Liver (tissue), 8 donors: ENCODE measurements at regions not wholly inside any gene's neighbourhood (a gene's known extent, or its start where the extent isn't known, plus 50 kb on each side); places are given as distances from the start of the nearest gene placed in this dataset.

ENCODE experiments used
- DNase-seq: peaks from one replicate; pipeline ENCODE4 v3.0.0-alpha.2; 2017; ENCODE audit warnings: low spot score
- H3K27ac ChIP-seq, 2 donors: one replicate each; pipeline ENCODE4 v1.7.0; 2013; ENCODE audit warnings: inconsistent platforms in 2 of 2, low read length in 2 of 2, control low read depth in 1 of 2, low read depth in 1 of 2, mild to moderate bottlenecking in 1 of 2
- H3K27me3 ChIP-seq, 4 donors: one replicate each; pipeline versions ENCODE4 v1.6.1 to v1.7.0; 2013; ENCODE audit warnings: low read length in 3 of 4, inconsistent platforms in 1 of 4, mild to moderate bottlenecking in 1 of 4, moderate library complexity in 1 of 4; ENCODE audit not compliant: control insufficient read depth in 4 of 4, insufficient read depth in 4 of 4
- H3K36me3 ChIP-seq, 4 donors: one replicate each; pipeline versions ENCODE4 v1.6.1 to v1.7.0; 2013; ENCODE audit warnings: low read length in 3 of 4, mild to moderate bottlenecking in 3 of 4, low read depth in 1 of 4, moderate library complexity in 1 of 4; ENCODE audit not compliant: control insufficient read depth in 4 of 4, insufficient read depth in 3 of 4
- H3K4me1 ChIP-seq, 4 donors: one replicate each; pipeline versions ENCODE4 v1.6.1 to v1.7.0; 2013; ENCODE audit warnings: low read length in 3 of 4, mild to moderate bottlenecking in 3 of 4, moderate library complexity in 1 of 4; ENCODE audit not compliant: control insufficient read depth in 4 of 4, insufficient read depth in 4 of 4
- H3K4me3 ChIP-seq, 3 donors: one replicate each; pipeline versions ENCODE4 v1.6.1 to v1.7.0; 2013; ENCODE audit warnings: low read length in 3 of 3, control low read depth in 1 of 3, low read depth in 1 of 3, mild to moderate bottlenecking in 1 of 3
- H3K9ac ChIP-seq, 2 donors: one replicate each; pipeline ENCODE4 v1.7.0; 2013; ENCODE audit warnings: low read length in 2 of 2, mild to moderate bottlenecking in 2 of 2, moderate library complexity in 2 of 2, control low read depth in 1 of 2, low read depth in 1 of 2
- H3K9me3 ChIP-seq, 4 donors: one replicate each; pipeline versions ENCODE4 v1.6.1 to v1.7.0; 2013; ENCODE audit warnings: low read length in 3 of 4; ENCODE audit not compliant: control insufficient read depth in 4 of 4
- EGR1 ChIP-seq, 2 donors: IDR thresholded peaks; 2 replicates each; pipeline ENCODE4 v1.6.1; 2016 to 2018; ENCODE audit warnings: antibody characterized with exemption in 2 of 2, low read depth in 2 of 2
- FOXA1 ChIP-seq: IDR thresholded peaks from 2 replicates; pipeline ENCODE4 v1.6.1; 2016; ENCODE audit warnings: antibody characterized with exemption
- FOXA2 ChIP-seq: IDR thresholded peaks from 2 replicates; pipeline ENCODE4 v1.6.1; 2016; ENCODE audit warnings: antibody characterized with exemption
- GABPA ChIP-seq, 2 donors: IDR thresholded peaks in 1 of 2; conservative IDR thresholded peaks in 1 of 2; 2 replicates each; pipeline ENCODE4 v1.6.1; 2016; ENCODE audit warnings: antibody characterized with exemption in 2 of 2, mild to moderate bottlenecking in 1 of 2, moderate library complexity in 1 of 2
- HNF4A ChIP-seq, 2 donors: conservative IDR thresholded peaks; 2 replicates each; pipeline ENCODE4 v1.6.1; 2016; ENCODE audit warnings: antibody characterized with exemption in 2 of 2, mild to moderate bottlenecking in 2 of 2
- HNF4G ChIP-seq: IDR thresholded peaks from 2 replicates; pipeline ENCODE4 v1.6.1; 2016; ENCODE audit warnings: antibody characterized with exemption
- JUND ChIP-seq, 2 donors: IDR thresholded peaks; 2 replicates each; pipeline ENCODE4 v1.6.1; 2016; ENCODE audit warnings: antibody characterized with exemption in 2 of 2
- REST ChIP-seq: IDR thresholded peaks from 2 replicates; pipeline ENCODE4 v1.6.1; 2016; ENCODE audit warnings: antibody characterized with exemption, mild to moderate bottlenecking
- SP1 ChIP-seq: IDR thresholded peaks from 2 replicates; pipeline ENCODE4 v1.6.1; 2018; ENCODE audit warnings: antibody characterized with exemption, mild to moderate bottlenecking
- TAF1 ChIP-seq: conservative IDR thresholded peaks from 2 replicates; pipeline ENCODE4 v1.6.1; 2016; ENCODE audit warnings: antibody characterized with exemption, mild to moderate bottlenecking
- YY1 ChIP-seq: IDR thresholded peaks from 2 replicates; pipeline ENCODE4 v1.6.1; 2016; ENCODE audit warnings: antibody characterized with exemption, mild to moderate bottlenecking
- WGBS: extraction: QIAGEN DNeasy Blood & Tissue Kit; methylation state at CpG from one replicate; pipeline ENCODE4 v1.1.7; 2013; 5-methylcytosine and 5-hydroxymethylcytosine counted together
- TF ChIP-seq, protein P1 (sequence below): IDR thresholded peaks from 2 replicates; pipeline ENCODE4 v1.6.1; 2016; ENCODE audit warnings: antibody characterized with exemption
- TF ChIP-seq, protein P2 (sequence below): fragments of 150-350 bp; IDR thresholded peaks from 2 replicates; pipeline ENCODE4 v1.5.1; 2017; ENCODE audit warnings: improper control_type of control experiment, low read depth, low read length; ENCODE audit not compliant: missing input control
- TF ChIP-seq, protein P3 (sequence below): IDR thresholded peaks from 2 replicates; pipeline ENCODE4 v1.6.1; 2016; ENCODE audit warnings: antibody characterized with exemption
- TF ChIP-seq, protein P4 (sequence below): IDR thresholded peaks from 2 replicates; pipeline ENCODE4 v1.6.1; 2016; ENCODE audit warnings: antibody characterized with exemption
- donor health status: healthy.
- donor health status: healthy.
- donor health status: healthy.
- donor health status: healthy.
- donor health status: healthy.

- Histone ChIP-seq H3K27me3 (no peaks in the 10 kb centered on the region), H3K9me3 (no peaks in the 10 kb centered on the region), H3K9ac (no peak overlapping the region), H3K27ac (no peak overlapping the region), H3K4me1 (no peaks in the 10 kb centered on the region), H3K36me3 (no peaks in the 10 kb centered on the region), H3K4me3 (no peak overlapping the region)
- DNase-seq: no peak
- TF ChIP-seq SP1: no peak
- TF ChIP-seq HNF4A (conservative IDR thresholded peaks at IDR 0.05): no peak
- no peak for TF ChIP-seq HNF4G
- TF ChIP-seq JUND (IDR thresholded peaks at IDR 0.05): no peak
- TF ChIP-seq, protein P1, sequence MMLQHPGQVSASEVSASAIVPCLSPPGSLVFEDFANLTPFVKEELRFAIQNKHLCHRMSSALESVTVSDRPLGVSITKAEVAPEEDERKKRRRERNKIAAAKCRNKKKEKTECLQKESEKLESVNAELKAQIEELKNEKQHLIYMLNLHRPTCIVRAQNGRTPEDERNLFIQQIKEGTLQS: no peak
Measured at GRCh38 chr1:98017184-98017583, 96.3 kb upstream of the DPYD start.

DNA sequence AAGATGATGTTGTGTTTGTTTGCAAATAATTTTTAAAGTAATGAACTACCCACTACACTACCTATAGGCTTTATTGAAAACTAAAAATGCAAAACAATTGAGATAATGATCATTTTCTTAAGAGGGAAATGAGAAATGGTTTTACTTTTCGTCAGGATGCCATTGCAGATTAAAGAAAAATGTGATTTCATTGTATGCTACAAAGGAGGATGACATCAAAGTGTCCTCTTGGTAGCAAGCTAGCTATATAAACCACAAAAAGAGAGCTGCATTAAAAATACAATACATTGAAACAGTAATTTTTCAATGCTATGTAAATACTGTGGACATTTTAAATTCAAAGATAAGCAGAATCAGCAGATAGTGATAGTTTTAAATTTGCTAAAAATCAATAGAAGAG is 87.5 kb upstream of the DPYD start:
- 85% methylated on average over 1 of the region's 1 CpG for WGBS
- Histone ChIP-seq H3K9me3 (no peaks in the 10 kb centered on the region), H3K4me1 (no peaks in the 10 kb centered on the region), H3K4me3 (no peak overlapping the region), H3K27ac (no peak overlapping the region), H3K9ac (no peak overlapping the region), H3K27me3 (no peaks in the 10 kb centered on the region), H3K36me3 (no peaks in the 10 kb centered on the region)
- no peak for DNase-seq
- no peak for TF ChIP-seq TAF1
- TF ChIP-seq, protein P2, sequence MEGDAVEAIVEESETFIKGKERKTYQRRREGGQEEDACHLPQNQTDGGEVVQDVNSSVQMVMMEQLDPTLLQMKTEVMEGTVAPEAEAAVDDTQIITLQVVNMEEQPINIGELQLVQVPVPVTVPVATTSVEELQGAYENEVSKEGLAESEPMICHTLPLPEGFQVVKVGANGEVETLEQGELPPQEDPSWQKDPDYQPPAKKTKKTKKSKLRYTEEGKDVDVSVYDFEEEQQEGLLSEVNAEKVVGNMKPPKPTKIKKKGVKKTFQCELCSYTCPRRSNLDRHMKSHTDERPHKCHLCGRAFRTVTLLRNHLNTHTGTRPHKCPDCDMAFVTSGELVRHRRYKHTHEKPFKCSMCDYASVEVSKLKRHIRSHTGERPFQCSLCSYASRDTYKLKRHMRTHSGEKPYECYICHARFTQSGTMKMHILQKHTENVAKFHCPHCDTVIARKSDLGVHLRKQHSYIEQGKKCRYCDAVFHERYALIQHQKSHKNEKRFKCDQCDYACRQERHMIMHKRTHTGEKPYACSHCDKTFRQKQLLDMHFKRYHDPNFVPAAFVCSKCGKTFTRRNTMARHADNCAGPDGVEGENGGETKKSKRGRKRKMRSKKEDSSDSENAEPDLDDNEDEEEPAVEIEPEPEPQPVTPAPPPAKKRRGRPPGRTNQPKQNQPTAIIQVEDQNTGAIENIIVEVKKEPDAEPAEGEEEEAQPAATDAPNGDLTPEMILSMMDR: no peak
- no peak for TF ChIP-seq HNF4G
- TF ChIP-seq, protein P3, sequence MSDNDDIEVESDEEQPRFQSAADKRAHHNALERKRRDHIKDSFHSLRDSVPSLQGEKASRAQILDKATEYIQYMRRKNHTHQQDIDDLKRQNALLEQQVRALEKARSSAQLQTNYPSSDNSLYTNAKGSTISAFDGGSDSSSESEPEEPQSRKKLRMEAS: no peak
- no peak for TF ChIP-seq FOXA1
- TF ChIP-seq, protein P4, sequence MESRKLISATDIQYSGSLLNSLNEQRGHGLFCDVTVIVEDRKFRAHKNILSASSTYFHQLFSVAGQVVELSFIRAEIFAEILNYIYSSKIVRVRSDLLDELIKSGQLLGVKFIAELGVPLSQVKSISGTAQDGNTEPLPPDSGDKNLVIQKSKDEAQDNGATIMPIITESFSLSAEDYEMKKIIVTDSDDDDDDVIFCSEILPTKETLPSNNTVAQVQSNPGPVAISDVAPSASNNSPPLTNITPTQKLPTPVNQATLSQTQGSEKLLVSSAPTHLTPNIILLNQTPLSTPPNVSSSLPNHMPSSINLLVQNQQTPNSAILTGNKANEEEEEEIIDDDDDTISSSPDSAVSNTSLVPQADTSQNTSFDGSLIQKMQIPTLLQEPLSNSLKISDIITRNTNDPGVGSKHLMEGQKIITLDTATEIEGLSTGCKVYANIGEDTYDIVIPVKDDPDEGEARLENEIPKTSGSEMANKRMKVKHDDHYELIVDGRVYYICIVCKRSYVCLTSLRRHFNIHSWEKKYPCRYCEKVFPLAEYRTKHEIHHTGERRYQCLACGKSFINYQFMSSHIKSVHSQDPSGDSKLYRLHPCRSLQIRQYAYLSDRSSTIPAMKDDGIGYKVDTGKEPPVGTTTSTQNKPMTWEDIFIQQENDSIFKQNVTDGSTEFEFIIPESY: no peak
- no peak for TF ChIP-seq YY1
- TF ChIP-seq SP1: no peak
- no peak for TF ChIP-seq GABPA (IDR thresholded peaks at IDR 0.05 in 1 of 2, conservative IDR thresholded peaks at IDR 0.05 in 1 of 2)
- TF ChIP-seq EGR1 (IDR thresholded peaks at IDR 0.05; ENCODE audit: low read depth in 2 of 2): no peak
- no peak for TF ChIP-seq FOXA2
- TF ChIP-seq REST: no peak
- TF ChIP-seq, protein P1: no peak
- no peak for TF ChIP-seq HNF4A (conservative IDR thresholded peaks at IDR 0.05)
